ENCODE measurements at regions not wholly inside any gene's neighbourhood (a gene's known extent, or its start where the extent isn't known, plus 50 kb on each side); places are given as distances from the start of the nearest gene placed in this dataset.

GRCh38 chr18:46312221-46312620 is 208.0 kb downstream of the HAUS1 start:
- CTCF ChIA-PET: no interaction called here
- Histone ChIP-seq H3K4me1 (no peaks in the 10 kb centered on the region), H3K27ac (no peak overlapping the region), H3K9me3 (no peaks in the 10 kb centered on the region), H3K4me2 (no peak overlapping the region), H3K4me3 (no peak overlapping the region)
- WGBS (ENCODE audit: missing lambda C conversion rate): 55% methylated on average over 6 of the region's 6 CpGs
- FAIRE-seq (no peak), DNase-seq (ENCODE audit: low read depth in 1 of 2, low spot score in 1 of 2) (no peak), ATAC-seq (no peak)
- POLR2A ChIA-PET: no interaction called here
- TF ChIP-seq CEBPB (IDR thresholded peaks at IDR 0.05) (no peak), BHLHE40 (IDR thresholded peaks at IDR 0.05; ENCODE audit: low read depth, low read length) (no peak), SMC3 (IDR thresholded peaks at IDR 0.05) (no peak), E2F6 (IDR thresholded peaks at IDR 0.05; ENCODE audit: borderline replicate concordance, low read depth) (no peak), FOSL2 (IDR thresholded peaks at IDR 0.05) (no peak), FOSL2 (CRISPR knock-in tag; IDR thresholded peaks at IDR 0.05) (no peak), RCOR1 (IDR thresholded peaks at IDR 0.05; ENCODE audit: low read depth, low read length) (no peak), ESRRA (IDR thresholded peaks at IDR 0.05; ENCODE audit: borderline replicate concordance, low read length) (no peak), MYC (IDR thresholded peaks at IDR 0.05; ENCODE audit: borderline replicate concordance, low read length) (no peak), NR3C1 (IDR thresholded peaks at IDR 0.05) (no peak)
- TF ChIP-seq, protein P1, sequence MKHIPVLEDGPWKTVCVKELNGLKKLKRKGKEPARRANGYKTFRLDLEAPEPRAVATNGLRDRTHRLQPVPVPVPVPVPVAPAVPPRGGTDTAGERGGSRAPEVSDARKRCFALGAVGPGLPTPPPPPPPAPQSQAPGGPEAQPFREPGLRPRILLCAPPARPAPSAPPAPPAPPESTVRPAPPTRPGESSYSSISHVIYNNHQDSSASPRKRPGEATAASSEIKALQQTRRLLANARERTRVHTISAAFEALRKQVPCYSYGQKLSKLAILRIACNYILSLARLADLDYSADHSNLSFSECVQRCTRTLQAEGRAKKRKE (CRISPR knock-in tag; IDR thresholded peaks at IDR 0.05; ENCODE audit: low read depth): no peak
- TF ChIP-seq, protein P2, sequence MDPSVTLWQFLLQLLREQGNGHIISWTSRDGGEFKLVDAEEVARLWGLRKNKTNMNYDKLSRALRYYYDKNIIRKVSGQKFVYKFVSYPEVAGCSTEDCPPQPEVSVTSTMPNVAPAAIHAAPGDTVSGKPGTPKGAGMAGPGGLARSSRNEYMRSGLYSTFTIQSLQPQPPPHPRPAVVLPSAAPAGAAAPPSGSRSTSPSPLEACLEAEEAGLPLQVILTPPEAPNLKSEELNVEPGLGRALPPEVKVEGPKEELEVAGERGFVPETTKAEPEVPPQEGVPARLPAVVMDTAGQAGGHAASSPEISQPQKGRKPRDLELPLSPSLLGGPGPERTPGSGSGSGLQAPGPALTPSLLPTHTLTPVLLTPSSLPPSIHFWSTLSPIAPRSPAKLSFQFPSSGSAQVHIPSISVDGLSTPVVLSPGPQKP (IDR thresholded peaks at IDR 0.05; ENCODE audit: low read depth, low read length): no peak

DNA sequence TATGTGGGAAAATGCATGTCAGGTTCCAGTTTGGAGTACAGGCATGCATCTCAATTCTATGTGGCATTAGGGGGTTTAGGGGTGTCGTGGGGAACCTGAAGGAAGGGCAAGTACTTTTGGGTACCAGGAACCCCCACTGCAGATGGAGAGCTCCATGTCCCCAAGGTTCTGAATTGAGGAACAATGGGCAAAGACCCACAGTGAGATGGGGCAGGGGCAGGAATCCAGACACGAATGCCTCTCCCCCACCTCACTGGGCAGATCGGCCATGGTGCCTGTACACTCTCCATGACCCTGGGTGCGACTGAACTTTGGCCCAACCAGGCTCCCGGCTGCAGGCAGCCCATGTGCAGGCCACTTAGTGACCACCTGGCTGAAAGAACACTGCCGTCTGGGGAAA is 209.3 kb downstream of the HAUS1 start:
- DNase-seq (ENCODE audit: low read depth in 1 of 2, low spot score in 1 of 2) (no peak), ATAC-seq (no peak), FAIRE-seq (no peak)
- no peak overlapping the region for H3K4me3 ChIP-seq
- no peaks in the 10 kb centered on the region for H3K4me1 ChIP-seq
- H3K4me2 ChIP-seq: no peak overlapping the region
- POLR2A ChIA-PET: no interaction called here
- TF ChIP-seq CHD4 (IDR thresholded peaks at IDR 0.05; ENCODE audit: borderline replicate concordance) (no peak), RFX5 (IDR thresholded peaks at IDR 0.05) (no peak), BHLHE40 (IDR thresholded peaks at IDR 0.05; ENCODE audit: low read depth, low read length) (no peak), RAD21 (conservative IDR thresholded peaks at IDR 0.05 in 1 of 2, IDR thresholded peaks at IDR 0.05 in 1 of 2) (no peak), EHF (CRISPR knock-in tag; IDR thresholded peaks at IDR 0.05) (no peak), CTCF (IDR thresholded peaks at IDR 0.05) (no peak), MAFK (IDR thresholded peaks at IDR 0.05; ENCODE audit: partially characterized antibody) (no peak), TFCP2L1 (CRISPR knock-in tag; IDR thresholded peaks at IDR 0.05) (no peak), MAX (IDR thresholded peaks at IDR 0.05) (no peak), EHMT2 (IDR thresholded peaks at IDR 0.05; ENCODE audit: low read depth) (no peak), HMGXB4 (CRISPR knock-in tag; IDR thresholded peaks at IDR 0.05; ENCODE audit: borderline replicate concordance) (no peak), CEBPB (IDR thresholded peaks at IDR 0.05) (no peak), E2F6 (IDR thresholded peaks at IDR 0.05; ENCODE audit: borderline replicate concordance, low read depth) (no peak), HOXB5 (CRISPR knock-in tag; IDR thresholded peaks at IDR 0.05) (no peak), CBX2 (IDR thresholded peaks at IDR 0.05; ENCODE audit: borderline replicate concordance, low read depth) (no peak), MYC (IDR thresholded peaks at IDR 0.05; ENCODE audit: borderline replicate concordance, low read length) (no peak), HOXB13 (CRISPR knock-in tag; IDR thresholded peaks at IDR 0.05; ENCODE audit: low read depth) (no peak), ZSCAN20 (CRISPR knock-in tag; IDR thresholded peaks at IDR 0.05) (no peak), RCOR1 (IDR thresholded peaks at IDR 0.05; ENCODE audit: low read depth, low read length) (no peak), EP300 (IDR thresholded peaks at IDR 0.05) (no peak)
- WGBS (ENCODE audit: missing lambda C conversion rate): 32% methylated on average over 3 of the region's 6 CpGs
- H3K9me3 ChIP-seq: no peaks in the 10 kb centered on the region
- no peak overlapping the region for H3K27ac ChIP-seq
- CTCF ChIA-PET: interaction anchor here (0.5 kb wide), 1 partner anchor 1544 kb away, joined by 3 read pairs; no protein-coding TSS in a partner anchor

Data from A549 (cell line).